CD4-positive, alpha-beta T cell (primary cell): ENCODE measurements at regions not wholly inside any gene's neighbourhood (a gene's known extent, or its start where the extent isn't known, plus 50 kb on each side); places are given as distances from the start of the nearest gene placed in this dataset.

Source experiments
- ATAC-seq: fragments of 200-7000 bp; cut with Tn5 transposase; one replicate; pipeline ENCODE4 v1.10.0; 2022; ENCODE audit warnings: mild to moderate bottlenecking; ENCODE audit not compliant: poor library complexity
- CTCF ChIA-PET: fragments of 350-600 bp; sonication (Branson Sonifier 250); formaldehyde crosslinking; loops from one replicate; lab custom pipeline; 2021; ENCODE audit warnings: antibody characterized with exemption, inconsistent platforms; lab: Charles Lee
- POLR2A ChIA-PET: fragments of 350-600 bp; sonication (Branson Sonifier 250); formaldehyde crosslinking; loops from one replicate; lab custom pipeline; 2021; ENCODE audit warnings: antibody characterized with exemption, inconsistent platforms; lab: Charles Lee
- DNase-seq, 14 experiments: peaks; one replicate each; pipeline ENCODE4 v3.0.0-alpha.2; 2013 to 2020; ENCODE audit warnings: mixed read lengths in 2 of 14
- H3K27ac ChIP-seq, 2 donors: one replicate each; pipeline versions ENCODE4 v1.5.1 to v1.7.0; 2013; ENCODE audit warnings: low read length in 2 of 2, low read depth in 1 of 2, mild to moderate bottlenecking in 1 of 2
- H3K27me3 ChIP-seq, 2 experiments: 1 replicate in 1 of 2; 2 replicates in 1 of 2; pipeline versions ENCODE4 v1.6.1 to v1.7.0; 2013; ENCODE audit warnings: low read length in 2 of 2, control low read depth in 1 of 2, mild to moderate bottlenecking in 1 of 2, moderate library complexity in 1 of 2; ENCODE audit not compliant: insufficient read depth in 2 of 2, control insufficient read depth in 1 of 2
- H3K36me3 ChIP-seq: one replicate; pipeline ENCODE4 v1.6.1; 2013; ENCODE audit warnings: low read length, control low read depth; ENCODE audit not compliant: insufficient read depth
- H3K4me1 ChIP-seq: one replicate; pipeline ENCODE4 v1.6.1; 2013; ENCODE audit warnings: low read length, control low read depth; ENCODE audit not compliant: insufficient read depth
- H3K4me3 ChIP-seq: one replicate; pipeline ENCODE4 v1.5.1; 2013; ENCODE audit warnings: mild to moderate bottlenecking, low read length, moderate library complexity
- H3K9me3 ChIP-seq, 2 experiments: 1 replicate in 1 of 2; 2 replicates in 1 of 2; pipeline versions ENCODE4 v1.6.1 to v1.7.0; 2013; ENCODE audit warnings: low read length in 2 of 2, mild to moderate bottlenecking in 2 of 2, control low read depth in 1 of 2, moderate library complexity in 1 of 2; ENCODE audit not compliant: control insufficient read depth in 1 of 2, insufficient read depth in 1 of 2
- H3K27ac Mint-ChIP-seq: one replicate; pipeline ENCODE4 v1.8.0; 2020; ENCODE audit warnings: mixed read lengths
- H3K27me3 Mint-ChIP-seq: one replicate; pipeline ENCODE4 v1.8.0; 2021; ENCODE audit warnings: mixed read lengths
- H3K36me3 Mint-ChIP-seq: one replicate; pipeline ENCODE4 v1.8.0; 2021; ENCODE audit warnings: low read depth, mixed read lengths
- H3K4me1 Mint-ChIP-seq: one replicate; pipeline ENCODE4 v1.8.0; 2021; ENCODE audit warnings: low read depth, mixed read lengths
- H3K4me3 Mint-ChIP-seq: one replicate; pipeline ENCODE4 v1.8.0; 2020; ENCODE audit warnings: mild to moderate bottlenecking, mixed read lengths
- H3K9me3 Mint-ChIP-seq: one replicate; pipeline ENCODE4 v1.8.0; 2020; ENCODE audit warnings: mixed read lengths
- intact Hi-C, 2 experiments: fragments of 100-400 bp; cut with DNase I in 1 of 2; cut with micrococcal nuclease in 1 of 2; formaldehyde crosslinking; loops; one replicate each; pipeline versions ENCODE4 v1.15.1 to v1.9.0; 2023 to 2025; cut with DNase I, micrococcal nuclease
- TF ChIP-seq, protein P1 (sequence below): fragments of 200-600 bp; IDR thresholded peaks from one replicate; pipeline ENCODE4 v1.8.0; 2022; ENCODE audit warnings: antibody characterized with exemption, mild to moderate bottlenecking

GRCh38 chr2:12819721-12820120 lies 103.0 kb downstream of the TRIB2 start:
- Mint-ChIP-seq H3K9me3 (no peaks in the 10 kb centered on the region), H3K27me3 (no peaks in the 10 kb centered on the region), H3K36me3 (no peaks in the 10 kb centered on the region), H3K4me1 (peaks cover 67% of the 10 kb centered on the region), H3K4me3 (no peak overlapping the region), H3K27ac (no peak overlapping the region)
- ATAC-seq, result no peak
- H3K9me3 ChIP-seq, result no peaks in the 10 kb centered on the region
- POLR2A ChIA-PET, result no interaction called here
- TF ChIP-seq, protein P1, sequence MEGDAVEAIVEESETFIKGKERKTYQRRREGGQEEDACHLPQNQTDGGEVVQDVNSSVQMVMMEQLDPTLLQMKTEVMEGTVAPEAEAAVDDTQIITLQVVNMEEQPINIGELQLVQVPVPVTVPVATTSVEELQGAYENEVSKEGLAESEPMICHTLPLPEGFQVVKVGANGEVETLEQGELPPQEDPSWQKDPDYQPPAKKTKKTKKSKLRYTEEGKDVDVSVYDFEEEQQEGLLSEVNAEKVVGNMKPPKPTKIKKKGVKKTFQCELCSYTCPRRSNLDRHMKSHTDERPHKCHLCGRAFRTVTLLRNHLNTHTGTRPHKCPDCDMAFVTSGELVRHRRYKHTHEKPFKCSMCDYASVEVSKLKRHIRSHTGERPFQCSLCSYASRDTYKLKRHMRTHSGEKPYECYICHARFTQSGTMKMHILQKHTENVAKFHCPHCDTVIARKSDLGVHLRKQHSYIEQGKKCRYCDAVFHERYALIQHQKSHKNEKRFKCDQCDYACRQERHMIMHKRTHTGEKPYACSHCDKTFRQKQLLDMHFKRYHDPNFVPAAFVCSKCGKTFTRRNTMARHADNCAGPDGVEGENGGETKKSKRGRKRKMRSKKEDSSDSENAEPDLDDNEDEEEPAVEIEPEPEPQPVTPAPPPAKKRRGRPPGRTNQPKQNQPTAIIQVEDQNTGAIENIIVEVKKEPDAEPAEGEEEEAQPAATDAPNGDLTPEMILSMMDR, result no peak
- intact Hi-C loops, result no loop called here
- CTCF ChIA-PET, result no interaction called here
- H3K4me1 ChIP-seq, result peaks cover 29% of the 10 kb centered on the region
- H3K4me3 ChIP-seq, result no peak overlapping the region
- no peaks in the 10 kb centered on the region for H3K36me3 ChIP-seq
- H3K27me3 ChIP-seq, result peaks cover 0 to 3% of the 10 kb centered on the region in 2 experiments
- no peak overlapping the region for H3K27ac ChIP-seq
- peak in 2 of 14 experiments; percentile 1 to 5 for DNase-seq

DNA sequence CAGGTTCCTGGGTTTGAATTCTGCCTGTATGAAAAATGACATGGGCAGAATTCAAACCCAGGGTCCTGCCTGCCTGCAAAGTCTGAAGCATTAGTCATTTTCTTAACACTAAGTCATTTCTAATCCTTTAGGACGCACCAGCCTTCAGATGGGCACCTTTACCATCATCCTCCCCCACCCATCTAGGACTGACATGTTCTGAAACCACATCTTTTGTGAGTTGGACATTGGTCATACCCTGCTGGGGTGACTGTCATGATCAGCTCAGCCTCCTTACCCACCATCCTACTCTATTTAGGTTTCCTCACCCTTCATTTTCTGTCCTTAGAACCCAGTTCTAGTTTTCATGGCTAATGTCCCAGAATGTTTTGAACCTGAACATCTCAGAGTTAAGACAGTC lies 104.9 kb downstream of the TRIB2 start:
- POLR2A ChIA-PET, result interaction anchor here (0.6 kb wide), 1 partner anchor 53 kb away, joined by 4 read pairs; no protein-coding TSS in a partner anchor
- no peak for DNase-seq
- TF ChIP-seq, protein P1, result no peak
- H3K27me3 ChIP-seq, result peaks cover 0 to 3% of the 10 kb centered on the region in 2 experiments
- Mint-ChIP-seq H3K27me3 (no peaks in the 10 kb centered on the region), H3K27ac (no peak overlapping the region), H3K36me3 (no peaks in the 10 kb centered on the region), H3K4me1 (peaks cover 49% of the 10 kb centered on the region), H3K4me3 (no peak overlapping the region), H3K9me3 (no peaks in the 10 kb centered on the region)
- intact Hi-C loops, result no loop called here
- H3K9me3 ChIP-seq, result no peaks in the 10 kb centered on the region
- H3K36me3 ChIP-seq, result no peaks in the 10 kb centered on the region
- CTCF ChIA-PET, result no interaction called here
- peaks cover 20% of the 10 kb centered on the region for H3K4me1 ChIP-seq
- H3K27ac ChIP-seq, result no peak overlapping the region
- H3K4me3 ChIP-seq, result no peak overlapping the region
- no peak for ATAC-seq

- Mint-ChIP-seq H3K36me3 (no peaks in the 10 kb centered on the region), H3K27ac (no peak overlapping the region), H3K4me1 (peaks cover 22% of the 10 kb centered on the region), H3K4me3 (no peak overlapping the region), H3K27me3 (no peaks in the 10 kb centered on the region), H3K9me3 (no peaks in the 10 kb centered on the region)
- TF ChIP-seq, protein P1, result no peak
- Histone ChIP-seq H3K27ac (no peak overlapping the region), H3K4me1 (no peaks in the 10 kb centered on the region), H3K4me3 (no peak overlapping the region), H3K9me3 (no peaks in the 10 kb centered on the region), H3K36me3 (no peaks in the 10 kb centered on the region), H3K27me3 (peaks cover 0 to 3% of the 10 kb centered on the region in 2 experiments)
- ATAC-seq, result no peak
- POLR2A ChIA-PET, result no interaction called here
- DNase-seq, result no peak
- CTCF ChIA-PET, result no interaction called here
- intact Hi-C loops, result no loop called here
These were observed 107.6 kb downstream of the TRIB2 start for GRCh38 chr2:12824351-12824777.
